Ishikawa (cell line): ENCODE measurements at regions not wholly inside any gene's neighbourhood (a gene's known extent, or its start where the extent isn't known, plus 50 kb on each side); places are given as distances from the start of the nearest gene placed in this dataset.

Experiments
- CREB1 ChIP-seq: IDR thresholded peaks from 2 replicates; pipeline ENCODE4 v1.6.1; 2012; ENCODE audit warnings: low read depth
- EGR1 ChIP-seq: IDR thresholded peaks from 2 replicates; pipeline ENCODE4 v1.6.1; 2012
- EP300 ChIP-seq: IDR thresholded peaks from 2 replicates; pipeline ENCODE4 v1.6.1; 2012; ENCODE audit warnings: borderline replicate concordance
- TEAD4 ChIP-seq: IDR thresholded peaks from 2 replicates; pipeline ENCODE4 v1.6.1; 2012
- YY1 ChIP-seq: IDR thresholded peaks from 2 replicates; pipeline ENCODE4 v1.6.1; 2012; ENCODE audit warnings: low read depth

DNA sequence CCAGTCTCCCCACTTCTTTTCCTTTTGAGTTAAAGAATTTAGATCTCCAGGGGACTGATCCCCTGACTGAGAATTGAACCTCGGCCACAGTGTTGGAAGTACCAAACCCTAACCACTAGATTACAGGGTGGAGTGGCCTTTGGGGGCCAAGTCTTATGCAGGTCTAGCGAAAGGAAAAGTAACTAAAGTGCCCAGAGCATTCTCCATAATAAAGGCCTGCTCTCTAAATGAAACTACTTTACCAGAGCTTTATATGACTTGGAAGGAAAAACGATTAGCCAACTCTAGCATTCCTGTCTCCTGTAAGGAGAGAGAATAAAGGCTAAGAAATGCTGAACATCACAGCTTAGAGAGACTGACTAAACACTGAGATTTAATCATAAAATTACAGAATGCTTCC is 788.0 kb downstream of the C4orf33 start:
- TF ChIP-seq EP300 (no peak), CREB1 (no peak), YY1 (no peak), TEAD4 (no peak), EGR1 (no peak)
